ENCODE measurements at regions not wholly inside any gene's neighbourhood (a gene's known extent, or its start where the extent isn't known, plus 50 kb on each side); places are given as distances from the start of the nearest gene placed in this dataset.

- no peak overlapping the region for H3K27ac Mint-ChIP-seq
- H3K4me1 Mint-ChIP-seq = peaks cover 22% of the 10 kb centered on the region
- H3K36me3 Mint-ChIP-seq = no peaks in the 10 kb centered on the region
- ChIA-PET POLR2A (no interaction called here), CTCF (no interaction called here)
- DNase-seq (ENCODE audit: low spot score) (no peak), ATAC-seq (no peak)
- TF ChIP-seq ZNF416 (CRISPR knock-in tag; IDR thresholded peaks at IDR 0.05) = no peak
- TF ChIP-seq ATF2 (CRISPR knock-in tag; IDR thresholded peaks at IDR 0.05; ENCODE audit: borderline replicate concordance, low read depth) = no peak
- no peak for TF ChIP-seq TCF7 (CRISPR knock-in tag; IDR thresholded peaks at IDR 0.05; ENCODE audit: low read depth)
- no peak for TF ChIP-seq AFF4 (CRISPR knock-in tag; IDR thresholded peaks at IDR 0.05; ENCODE audit: borderline replicate concordance)
- no peak for TF ChIP-seq ATF1 (CRISPR knock-in tag; IDR thresholded peaks at IDR 0.05)
- no peak for TF ChIP-seq MYBL2 (CRISPR knock-in tag; IDR thresholded peaks at IDR 0.05)
- no peak for TF ChIP-seq RORB (CRISPR knock-in tag; IDR thresholded peaks at IDR 0.05)
- TF ChIP-seq KAT7 (CRISPR knock-in tag; IDR thresholded peaks at IDR 0.05; ENCODE audit: borderline replicate concordance) = no peak
- no peak for TF ChIP-seq SOX15 (CRISPR knock-in tag; IDR thresholded peaks at IDR 0.05)
- TF ChIP-seq USF2 (CRISPR knock-in tag; IDR thresholded peaks at IDR 0.05) = no peak
- TF ChIP-seq ZNF423 (CRISPR knock-in tag; IDR thresholded peaks at IDR 0.05) = no peak
- TF ChIP-seq SMAD4 (CRISPR knock-in tag; IDR thresholded peaks at IDR 0.05) = no peak
- no peak for TF ChIP-seq NFE2L1 (CRISPR knock-in tag; IDR thresholded peaks at IDR 0.05)
- no peak for TF ChIP-seq GABPB1 (CRISPR knock-in tag; IDR thresholded peaks at IDR 0.05)
- TF ChIP-seq ZSCAN18 (CRISPR knock-in tag; IDR thresholded peaks at IDR 0.05) = no peak
- TF ChIP-seq ZNF671 (CRISPR knock-in tag; IDR thresholded peaks at IDR 0.05) = no peak
- no peak for TF ChIP-seq EMX1 (CRISPR knock-in tag; IDR thresholded peaks at IDR 0.05)
- no peak for TF ChIP-seq FOXK1 (CRISPR knock-in tag; IDR thresholded peaks at IDR 0.05)
- no peaks in the 10 kb centered on the region for H3K27me3 Mint-ChIP-seq (ENCODE audit: low read depth)
- H3K9me3 Mint-ChIP-seq = no peaks in the 10 kb centered on the region; the same call in 1 of the 2 replicates
- no peak overlapping the region for H3K4me3 Mint-ChIP-seq
Observed at GRCh38 chr9:106405871-106406435, 457.0 kb upstream of the ZNF462 start.

GRCh38 chr9:106414042-106414441 is 448.9 kb upstream of the ZNF462 start:
- Mint-ChIP-seq H3K4me1 (peaks cover 17% of the 10 kb centered on the region), H3K27ac (no peak overlapping the region), H3K27me3 (ENCODE audit: low read depth) (no peaks in the 10 kb centered on the region), H3K4me3 (no peak overlapping the region), H3K36me3 (no peaks in the 10 kb centered on the region), H3K9me3 (no peaks in the 10 kb centered on the region)
- ATAC-seq (peak; percentile 60), DNase-seq (ENCODE audit: low spot score) (no peak)
- POLR2A ChIA-PET = no interaction called here
- CTCF ChIA-PET = no interaction called here
- no peak for TF ChIP-seq JAZF1 (CRISPR knock-in tag; IDR thresholded peaks at IDR 0.05)
- TF ChIP-seq CREB1 (CRISPR knock-in tag; IDR thresholded peaks at IDR 0.05) = no peak
- TF ChIP-seq ETV6 (CRISPR knock-in tag; IDR thresholded peaks at IDR 0.05) = no peak
- TF ChIP-seq TP53 (CRISPR knock-in tag; IDR thresholded peaks at IDR 0.05) = no peak
- TF ChIP-seq ZNF219 (CRISPR knock-in tag; IDR thresholded peaks at IDR 0.05; ENCODE audit: borderline replicate concordance) = no peak
- no peak for TF ChIP-seq KAT7 (CRISPR knock-in tag; IDR thresholded peaks at IDR 0.05; ENCODE audit: borderline replicate concordance)
- TF ChIP-seq ATF1 (CRISPR knock-in tag; IDR thresholded peaks at IDR 0.05) = no peak
- TF ChIP-seq STAT6 (CRISPR knock-in tag; conservative IDR thresholded peaks at IDR 0.05; ENCODE audit: low read depth) = no peak
- no peak for TF ChIP-seq ATF6 (CRISPR knock-in tag; IDR thresholded peaks at IDR 0.05)
- no peak for TF ChIP-seq RORB (CRISPR knock-in tag; IDR thresholded peaks at IDR 0.05)
- no peak for TF ChIP-seq OVOL2 (CRISPR knock-in tag; IDR thresholded peaks at IDR 0.05; ENCODE audit: borderline replicate concordance)

Measured in WTC11 (cell line).